T-helper 2 cell treated with Interferon-gamma antibody and Interleukin-4, amounts not matched to agents 5 μg/mL and 100 μg/mL, for 36 hours (primary cell): ENCODE measurements at regions not wholly inside any gene's neighbourhood (a gene's known extent, or its start where the extent isn't known, plus 50 kb on each side); places are given as distances from the start of the nearest gene placed in this dataset.

ENCODE experiments used
- DNase-seq: peaks from one replicate; pipeline ENCODE4 v3.0.0; 2021; ENCODE audit warnings: low spot score
- H3K27ac Mint-ChIP-seq: one replicate; pipeline ENCODE4 v1.8.0; 2021; ENCODE audit warnings: mild to moderate bottlenecking, mixed read lengths
- H3K27me3 Mint-ChIP-seq: one replicate; pipeline ENCODE4 v1.8.0; 2021; ENCODE audit warnings: low read depth, mixed read lengths
- H3K36me3 Mint-ChIP-seq: one replicate; pipeline ENCODE4 v1.8.0; 2021; ENCODE audit warnings: low read depth, mixed read lengths
- H3K4me1 Mint-ChIP-seq: one replicate; pipeline ENCODE4 v1.8.0; 2021; ENCODE audit warnings: low read depth, mixed read lengths
- H3K4me3 Mint-ChIP-seq: one replicate; pipeline ENCODE4 v1.8.0; 2022; ENCODE audit warnings: mild to moderate bottlenecking, moderate library complexity, mixed read lengths
- H3K9me3 Mint-ChIP-seq: one replicate; pipeline ENCODE4 v1.8.0; 2021; ENCODE audit warnings: mixed read lengths

- no peak overlapping the region for H3K4me3 Mint-ChIP-seq
- no peak for DNase-seq
- no peaks in the 10 kb centered on the region for H3K4me1 Mint-ChIP-seq
- H3K27me3 Mint-ChIP-seq, result no peaks in the 10 kb centered on the region
- H3K36me3 Mint-ChIP-seq, result no peaks in the 10 kb centered on the region
- no peak overlapping the region for H3K27ac Mint-ChIP-seq
- H3K9me3 Mint-ChIP-seq, result peaks cover 12% of the 10 kb centered on the region
These were observed 770.5 kb downstream of the MED13L start for GRCh38 chr12:115506822-115507559.

- Mint-ChIP-seq H3K36me3 (no peaks in the 10 kb centered on the region), H3K4me3 (no peak overlapping the region), H3K4me1 (no peaks in the 10 kb centered on the region)
These were observed 772.9 kb downstream of the MED13L start for GRCh38 chr12:115504306-115505290.

DNA sequence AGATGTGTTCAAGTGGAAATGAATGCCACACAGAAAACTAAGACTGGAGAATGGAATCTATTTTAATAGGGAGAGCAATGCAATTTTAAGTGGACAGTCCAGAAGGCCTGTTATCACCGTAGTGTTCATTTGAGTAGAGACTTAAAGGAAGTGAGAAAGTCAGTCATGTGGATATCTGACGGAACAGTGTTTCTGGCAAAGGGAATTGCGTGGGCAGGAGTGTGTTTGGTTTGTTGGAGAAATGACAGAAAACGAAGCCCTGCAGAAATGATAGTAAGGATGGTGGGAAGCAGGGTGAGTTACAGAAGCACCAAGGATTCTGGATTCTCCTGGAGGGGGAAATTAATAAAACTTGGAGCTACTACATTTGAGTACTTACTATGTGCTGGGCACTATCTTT, 776.6 kb downstream of the MED13L start:
- no peak overlapping the region for H3K4me3 Mint-ChIP-seq
- no peaks in the 10 kb centered on the region for H3K27me3 Mint-ChIP-seq
- DNase-seq, result no peak
- no peak overlapping the region for H3K27ac Mint-ChIP-seq
- H3K4me1 Mint-ChIP-seq, result no peaks in the 10 kb centered on the region
- no peaks in the 10 kb centered on the region for H3K36me3 Mint-ChIP-seq
- H3K9me3 Mint-ChIP-seq, result peaks cover 7% of the 10 kb centered on the region

More at GRCh38 chr12:115504306-115505290, 772.9 kb downstream of the MED13L start:
- Mint-ChIP-seq H3K27me3 (no peaks in the 10 kb centered on the region), H3K9me3 (peaks cover 7% of the 10 kb centered on the region), H3K27ac (no peak overlapping the region)
- no peak for DNase-seq

GRCh38 chr12:115495300-115495699, 782.2 kb downstream of the MED13L start:
- no peak overlapping the region for H3K4me3 Mint-ChIP-seq
- no peak for DNase-seq
- H3K27ac Mint-ChIP-seq, result no peak overlapping the region
- H3K4me1 Mint-ChIP-seq, result no peaks in the 10 kb centered on the region
- H3K36me3 Mint-ChIP-seq, result no peaks in the 10 kb centered on the region
- H3K27me3 Mint-ChIP-seq, result no peaks in the 10 kb centered on the region
- H3K9me3 Mint-ChIP-seq, result peaks cover 10% of the 10 kb centered on the region

- Mint-ChIP-seq H3K9me3 (peaks cover 10% of the 10 kb centered on the region), H3K27me3 (no peaks in the 10 kb centered on the region), H3K4me1 (no peaks in the 10 kb centered on the region), H3K36me3 (no peaks in the 10 kb centered on the region), H3K4me3 (no peak overlapping the region), H3K27ac (no peak overlapping the region)
- DNase-seq, result no peak
These were observed 784.9 kb downstream of the MED13L start for GRCh38 chr12:115492553-115492952.

DNA sequence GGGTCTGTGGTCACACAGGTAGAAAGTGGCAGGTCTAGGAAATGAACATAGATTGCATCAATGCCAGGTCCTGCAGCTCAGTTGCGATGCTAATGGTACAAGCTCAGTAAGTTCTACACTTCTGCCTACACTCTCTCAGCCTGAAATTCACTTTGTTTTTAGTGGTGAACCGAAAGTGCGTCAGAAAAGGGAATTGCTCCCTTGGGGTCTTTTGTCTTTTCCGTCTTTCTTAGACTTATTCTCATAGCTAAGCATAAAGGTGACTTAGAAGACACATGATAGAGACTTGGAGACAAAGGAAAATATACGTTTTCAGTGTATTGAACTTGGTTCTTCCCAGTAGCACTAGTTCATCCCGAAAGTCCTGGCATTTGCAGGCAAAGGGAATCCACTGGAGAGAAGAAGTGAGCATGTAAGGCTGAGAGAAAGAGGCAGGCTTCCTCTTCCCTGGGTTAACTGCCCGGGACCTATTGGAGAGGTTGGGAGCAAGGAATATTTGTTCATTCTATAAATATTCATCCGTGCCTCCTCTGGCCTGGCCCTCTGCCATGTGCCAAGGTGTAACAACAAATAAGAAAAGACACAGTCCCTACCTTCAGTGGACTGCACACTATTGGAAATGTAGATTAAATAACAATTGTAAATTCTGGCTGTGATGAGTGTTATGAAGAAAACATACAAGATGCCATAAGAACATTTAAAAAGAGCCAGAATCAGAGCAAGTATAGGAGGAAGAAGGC, 785.8 kb downstream of the MED13L start:
- Mint-ChIP-seq H3K9me3 (peaks cover 10% of the 10 kb centered on the region), H3K27ac (no peak overlapping the region), H3K4me1 (no peaks in the 10 kb centered on the region), H3K36me3 (no peaks in the 10 kb centered on the region), H3K27me3 (no peaks in the 10 kb centered on the region), H3K4me3 (no peak overlapping the region)
- DNase-seq, result no peak

DNA sequence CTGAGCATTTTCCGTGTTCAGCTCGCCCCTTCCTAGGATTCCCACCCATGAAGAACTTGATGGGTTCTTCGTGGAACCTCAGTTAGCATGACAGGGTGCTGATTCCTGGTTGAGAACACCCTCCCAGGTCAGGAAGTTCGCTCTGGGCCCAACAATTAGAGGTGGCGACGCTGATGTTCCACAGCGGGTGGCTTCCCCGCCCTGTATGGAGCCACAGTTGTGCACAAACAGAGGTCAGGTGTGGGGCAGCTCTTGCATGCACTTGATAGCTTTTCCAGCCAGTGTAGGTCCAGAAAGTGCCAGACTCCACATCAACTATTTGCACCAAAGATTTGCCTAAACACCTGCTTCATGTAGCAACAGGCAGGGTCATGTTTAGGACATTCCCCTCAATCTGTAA, 788.2 kb downstream of the MED13L start:
- no peaks in the 10 kb centered on the region for H3K27me3 Mint-ChIP-seq
- H3K27ac Mint-ChIP-seq, result no peak overlapping the region
- no peak for DNase-seq
- no peaks in the 10 kb centered on the region for H3K4me1 Mint-ChIP-seq
- H3K36me3 Mint-ChIP-seq, result no peaks in the 10 kb centered on the region
- H3K4me3 Mint-ChIP-seq, result no peak overlapping the region
- H3K9me3 Mint-ChIP-seq, result peaks cover 13% of the 10 kb centered on the region

GRCh38 chr12:115485967-115486366, 791.5 kb downstream of the MED13L start:
- no peaks in the 10 kb centered on the region for H3K36me3 Mint-ChIP-seq
- peaks cover 10% of the 10 kb centered on the region for H3K9me3 Mint-ChIP-seq
- no peak overlapping the region for H3K27ac Mint-ChIP-seq
- no peaks in the 10 kb centered on the region for H3K27me3 Mint-ChIP-seq
- H3K4me3 Mint-ChIP-seq, result no peak overlapping the region
- H3K4me1 Mint-ChIP-seq, result no peaks in the 10 kb centered on the region
- DNase-seq, result no peak

DNA sequence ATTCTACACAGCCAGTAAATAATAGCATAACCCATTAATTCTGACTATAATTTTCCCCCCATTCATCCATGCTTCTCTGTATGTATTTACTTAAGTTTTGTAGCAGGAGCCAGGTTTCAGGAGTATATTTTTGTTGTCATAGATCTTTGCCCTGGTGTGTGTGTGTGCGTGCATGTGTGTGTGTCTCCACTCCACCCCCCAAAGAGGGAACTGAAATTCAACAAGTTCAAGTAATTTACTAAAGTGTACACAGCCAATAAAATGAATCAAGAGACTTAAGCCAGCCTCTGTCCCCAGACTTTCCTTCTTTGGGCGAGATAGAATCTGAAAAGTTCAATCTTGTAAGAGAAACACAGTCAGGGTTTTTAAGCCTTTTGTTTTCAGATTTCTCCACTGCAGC, 792.0 kb downstream of the MED13L start:
- H3K27me3 Mint-ChIP-seq, result no peaks in the 10 kb centered on the region

DNA sequence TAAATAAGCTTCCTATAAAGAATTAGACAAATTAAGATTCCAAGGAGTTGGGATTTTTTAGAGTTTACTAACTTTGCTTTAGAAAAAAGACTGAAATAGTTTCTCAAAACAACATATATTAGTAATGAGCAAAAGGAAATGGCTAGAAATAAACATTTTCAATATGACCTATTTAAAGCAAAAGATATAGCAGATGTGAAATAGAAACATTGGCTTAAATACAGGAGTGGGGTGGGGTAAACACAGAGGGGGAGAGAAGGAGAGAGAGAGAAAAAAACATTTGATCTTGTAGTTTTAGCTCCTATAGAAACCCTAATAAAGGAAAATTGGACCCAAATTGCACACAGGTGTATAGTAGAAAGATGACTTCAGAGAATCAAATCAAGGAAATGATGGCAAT, 794.5 kb downstream of the MED13L start:
- no peaks in the 10 kb centered on the region for H3K36me3 Mint-ChIP-seq
- H3K27ac Mint-ChIP-seq, result no peak overlapping the region
- DNase-seq, result no peak
- H3K9me3 Mint-ChIP-seq, result peaks cover 12% of the 10 kb centered on the region
- no peaks in the 10 kb centered on the region for H3K27me3 Mint-ChIP-seq
- H3K4me1 Mint-ChIP-seq, result no peaks in the 10 kb centered on the region
- H3K4me3 Mint-ChIP-seq, result no peak overlapping the region

More for the DNA sequence above, 792.0 kb downstream of the MED13L start:
- H3K4me3 Mint-ChIP-seq, result no peak overlapping the region
- no peak for DNase-seq
- no peaks in the 10 kb centered on the region for H3K4me1 Mint-ChIP-seq
- H3K36me3 Mint-ChIP-seq, result no peaks in the 10 kb centered on the region
- H3K27ac Mint-ChIP-seq, result no peak overlapping the region
- H3K9me3 Mint-ChIP-seq, result peaks cover 10% of the 10 kb centered on the region

GRCh38 chr12:115481141-115481540, 796.4 kb downstream of the MED13L start:
- H3K27me3 Mint-ChIP-seq, result no peaks in the 10 kb centered on the region
- H3K4me3 Mint-ChIP-seq, result no peak overlapping the region
- H3K4me1 Mint-ChIP-seq, result no peaks in the 10 kb centered on the region
- DNase-seq, result no peak
- peaks cover 18% of the 10 kb centered on the region for H3K9me3 Mint-ChIP-seq
- H3K36me3 Mint-ChIP-seq, result no peaks in the 10 kb centered on the region
- H3K27ac Mint-ChIP-seq, result no peak overlapping the region

- Mint-ChIP-seq H3K27ac (no peak overlapping the region), H3K9me3 (peaks cover 8% of the 10 kb centered on the region), H3K36me3 (no peaks in the 10 kb centered on the region), H3K4me1 (no peaks in the 10 kb centered on the region), H3K4me3 (no peak overlapping the region), H3K27me3 (no peaks in the 10 kb centered on the region)
- DNase-seq, result no peak
These were observed 794.5 kb upstream of the TBX3 start for GRCh38 chr12:115478505-115478904.

DNA sequence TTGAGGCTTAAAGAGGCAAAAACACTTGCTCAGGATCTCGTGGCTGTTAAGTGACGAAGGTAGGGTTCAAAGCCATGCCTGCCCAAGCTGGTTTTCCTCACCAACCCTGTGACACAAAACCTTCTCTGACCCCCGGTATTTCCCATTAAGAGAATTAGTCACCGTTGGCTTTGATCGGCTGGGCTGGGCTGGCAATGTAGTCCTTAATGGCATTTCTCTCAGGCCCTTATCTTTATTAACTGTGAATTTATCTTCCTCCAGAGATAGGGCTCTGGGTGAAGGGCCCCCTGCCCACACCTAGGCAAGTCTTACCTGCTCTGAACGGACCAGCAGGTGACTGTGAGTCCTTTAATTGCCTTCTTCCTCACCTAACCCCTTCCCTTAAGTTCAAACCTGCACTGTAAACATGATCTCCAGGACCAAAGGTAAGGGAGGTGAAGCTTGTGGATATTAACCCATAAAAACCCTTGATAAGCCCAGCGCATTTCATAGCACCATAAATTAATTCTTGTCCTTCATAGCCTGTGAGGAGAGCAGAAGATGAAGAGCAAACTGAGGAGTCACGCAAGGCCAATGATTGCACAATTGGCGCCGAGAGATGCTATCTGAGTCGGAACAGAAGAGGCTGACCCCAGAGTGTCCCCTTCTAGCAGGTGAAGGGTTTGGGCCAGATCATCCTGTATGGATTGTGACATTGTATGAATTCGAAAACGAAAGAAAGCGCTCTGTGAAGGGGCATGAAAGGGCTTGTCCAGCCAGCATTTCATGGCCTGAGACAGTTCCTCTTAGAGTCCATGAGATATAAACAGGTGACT, 790.8 kb upstream of the TBX3 start:
- H3K4me3 Mint-ChIP-seq, result no peak overlapping the region
- H3K27ac Mint-ChIP-seq, result no peak overlapping the region
- H3K9me3 Mint-ChIP-seq, result peaks cover 7% of the 10 kb centered on the region
- no peaks in the 10 kb centered on the region for H3K36me3 Mint-ChIP-seq
- H3K27me3 Mint-ChIP-seq, result no peaks in the 10 kb centered on the region
- no peaks in the 10 kb centered on the region for H3K4me1 Mint-ChIP-seq
- DNase-seq, result no peak
